HG03354 (cell line): ENCODE measurements at regions not wholly inside any gene's neighbourhood (a gene's known extent, or its start where the extent isn't known, plus 50 kb on each side); places are given as distances from the start of the nearest gene placed in this dataset.

Experiments used
- ATAC-seq: cut with Tn5 transposase; IDR thresholded peaks from one replicate; pipeline ENCODE4 v1.9.1; 2021; ENCODE audit warnings: mild to moderate bottlenecking; ENCODE audit not compliant: unreplicated experiment, poor library complexity, severe bottlenecking

DNA sequence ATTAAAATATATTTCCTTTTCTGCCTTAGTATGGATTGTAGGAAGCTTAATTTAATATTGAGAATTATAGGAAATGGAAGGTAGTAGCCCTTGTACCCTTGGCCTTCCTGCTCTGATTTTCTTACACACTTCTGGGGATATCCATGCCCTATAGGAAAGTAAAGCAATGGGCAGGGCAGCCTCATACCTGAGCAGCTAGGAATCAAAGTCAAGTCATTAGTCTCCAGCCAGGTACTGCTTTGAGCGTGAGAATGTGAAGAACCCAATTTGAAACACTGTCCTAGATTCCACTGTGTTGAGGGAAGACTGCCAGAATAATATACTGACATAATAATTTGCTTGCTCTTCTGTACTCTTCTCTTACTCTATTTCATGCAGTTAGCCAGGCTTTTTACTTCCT is 51.0 kb upstream of the L3MBTL3 start:
- ATAC-seq: no peak

DNA sequence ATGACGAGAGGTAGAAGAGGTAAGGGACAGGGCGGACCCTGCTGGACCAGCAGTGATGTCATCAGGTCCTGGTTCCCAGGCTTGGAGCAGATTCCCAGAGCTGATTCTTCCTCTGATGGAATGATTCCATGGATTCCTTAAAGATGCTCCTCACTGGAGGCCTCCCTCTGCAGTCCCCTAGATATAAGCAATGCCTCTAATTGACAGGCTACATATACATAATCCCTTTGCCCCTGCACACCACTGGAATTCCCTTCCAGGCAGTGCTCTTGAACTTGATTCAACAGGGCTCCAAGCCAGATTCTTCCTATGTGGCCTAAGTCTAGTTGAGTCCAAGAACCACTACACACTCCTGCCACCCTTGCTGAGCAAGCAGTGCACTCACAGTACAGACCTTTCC is 52.3 kb upstream of the L3MBTL3 start:
- no peak for ATAC-seq

DNA sequence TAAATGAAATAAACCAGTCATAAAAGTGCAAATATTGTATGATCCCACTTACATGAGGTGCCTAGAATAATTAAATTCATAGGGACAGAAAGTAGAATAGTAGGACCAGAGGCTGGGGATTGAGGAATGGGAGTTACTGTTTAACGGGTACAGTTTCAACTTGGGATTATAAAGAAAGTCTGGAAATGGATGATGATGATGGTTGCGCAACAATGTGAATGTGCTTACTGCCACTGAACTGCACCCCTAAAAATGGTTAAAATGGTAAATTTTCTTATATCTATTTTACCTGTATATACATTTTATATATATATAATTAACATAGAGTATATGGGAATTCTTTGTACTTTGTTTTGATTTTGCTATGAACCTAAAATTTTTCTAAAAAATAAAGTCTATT is 53.3 kb upstream of the L3MBTL3 start:
- no peak for ATAC-seq

GRCh38 chr6:129959358-129959930 is 58.9 kb upstream of the L3MBTL3 start:
- no peak for ATAC-seq

DNA sequence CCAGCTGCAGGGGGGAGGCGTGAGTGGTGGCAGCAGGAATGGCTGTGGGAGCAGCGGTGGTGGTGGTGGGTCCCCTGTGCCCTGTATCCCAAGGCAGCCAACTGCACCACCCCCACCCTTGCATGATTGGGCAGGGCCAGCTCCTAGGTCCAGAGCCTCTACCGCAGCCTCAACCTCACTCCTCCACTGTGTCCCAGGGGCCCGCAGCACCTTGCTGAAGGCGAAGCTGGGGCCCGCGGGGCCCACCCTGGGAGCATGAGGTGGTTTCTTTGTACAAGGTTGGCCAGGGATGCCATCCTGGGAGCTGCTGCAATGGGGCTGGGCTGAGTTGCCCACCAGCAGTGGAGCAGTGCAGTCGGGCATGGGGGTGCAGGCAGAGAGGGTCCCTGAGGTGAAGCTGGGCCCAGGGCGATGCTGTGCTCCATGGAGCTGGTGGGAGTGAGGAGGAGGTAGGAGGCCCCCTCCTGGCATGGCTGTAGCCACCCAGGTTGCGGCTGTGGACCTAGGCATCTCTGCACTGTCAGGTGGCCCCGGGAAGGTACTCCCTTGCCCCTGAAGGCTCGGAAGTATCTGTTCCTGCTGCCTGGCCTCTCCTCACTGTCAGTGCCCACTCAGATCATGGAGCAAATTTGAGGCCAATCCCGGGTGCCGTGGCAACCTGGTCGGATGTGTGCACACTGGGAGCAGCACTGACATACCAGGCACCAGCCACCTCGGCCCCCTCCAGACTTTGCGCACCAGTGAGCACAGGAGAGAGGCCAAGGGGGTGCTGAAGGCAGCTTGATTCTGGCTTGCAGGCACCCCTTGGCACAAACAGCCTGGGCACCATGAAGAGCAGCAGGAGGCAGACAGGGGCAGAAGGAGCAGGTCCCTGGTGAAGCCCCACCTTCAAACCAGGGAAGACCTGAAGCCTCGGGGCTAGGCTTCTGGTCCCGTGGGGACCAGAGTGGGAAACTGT is 60.2 kb upstream of the L3MBTL3 start:
- ATAC-seq: no peak

- ATAC-seq: no peak
These were observed 62.8 kb upstream of the L3MBTL3 start for GRCh38 chr6:129955584-129955983.

GRCh38 chr6:129954749-129955431 is 63.5 kb upstream of the L3MBTL3 start:
- ATAC-seq: no peak

DNA sequence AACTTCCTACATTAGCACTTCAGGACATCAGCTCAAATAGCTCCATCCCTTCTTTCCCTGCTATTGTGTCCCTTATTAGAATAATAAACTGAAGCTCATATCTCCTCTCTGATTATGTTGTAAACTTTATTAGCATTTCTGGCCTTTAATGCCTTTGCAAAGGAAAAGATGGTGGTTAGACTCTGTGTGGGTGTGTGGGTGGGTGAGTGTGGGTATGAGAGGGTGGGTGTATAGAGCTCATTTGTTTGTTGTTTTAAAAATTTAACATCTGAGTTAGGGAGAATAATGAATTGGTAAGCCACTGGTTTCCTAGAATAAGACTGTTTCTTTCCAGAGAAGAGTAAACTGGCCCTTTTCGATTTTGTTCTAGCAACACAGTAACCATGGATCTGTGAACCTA is 70.6 kb upstream of the L3MBTL3 start:
- ATAC-seq: no peak

GRCh38 chr6:129946439-129947140 is 71.8 kb upstream of the L3MBTL3 start:
- ATAC-seq: no peak

DNA sequence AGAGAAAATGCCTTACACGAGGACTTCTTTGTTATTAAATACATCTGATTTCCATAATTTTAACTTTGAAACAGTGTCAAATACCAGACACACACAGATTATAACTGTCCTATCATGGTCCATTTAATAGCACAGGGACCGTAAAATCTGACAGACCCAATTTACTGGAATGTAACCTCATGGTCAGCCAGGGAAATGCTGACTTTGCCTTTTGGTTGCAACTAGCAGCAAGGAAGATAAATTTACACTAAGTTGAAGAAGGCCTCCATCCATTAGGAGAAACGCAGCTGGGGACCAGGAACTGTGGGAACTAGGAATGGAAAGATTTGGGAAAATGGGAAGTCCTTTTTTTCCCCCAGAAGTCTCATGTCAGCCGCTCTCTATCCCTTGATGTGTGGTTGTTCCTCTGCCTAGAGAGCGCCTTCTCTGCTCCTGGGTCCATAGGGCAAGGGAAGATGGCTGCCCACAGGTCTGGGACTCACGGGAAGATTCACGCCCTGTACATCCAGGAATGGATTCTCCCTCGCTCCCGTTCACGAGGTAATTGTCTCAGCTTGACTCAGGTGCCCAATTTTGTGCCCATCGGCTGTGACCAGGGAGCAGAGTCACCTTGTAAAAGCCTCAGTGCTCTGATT is 74.6 kb upstream of the L3MBTL3 start:
- ATAC-seq: no peak

GRCh38 chr6:129940454-129941195 is 77.8 kb upstream of the L3MBTL3 start:
- ATAC-seq: no peak

DNA sequence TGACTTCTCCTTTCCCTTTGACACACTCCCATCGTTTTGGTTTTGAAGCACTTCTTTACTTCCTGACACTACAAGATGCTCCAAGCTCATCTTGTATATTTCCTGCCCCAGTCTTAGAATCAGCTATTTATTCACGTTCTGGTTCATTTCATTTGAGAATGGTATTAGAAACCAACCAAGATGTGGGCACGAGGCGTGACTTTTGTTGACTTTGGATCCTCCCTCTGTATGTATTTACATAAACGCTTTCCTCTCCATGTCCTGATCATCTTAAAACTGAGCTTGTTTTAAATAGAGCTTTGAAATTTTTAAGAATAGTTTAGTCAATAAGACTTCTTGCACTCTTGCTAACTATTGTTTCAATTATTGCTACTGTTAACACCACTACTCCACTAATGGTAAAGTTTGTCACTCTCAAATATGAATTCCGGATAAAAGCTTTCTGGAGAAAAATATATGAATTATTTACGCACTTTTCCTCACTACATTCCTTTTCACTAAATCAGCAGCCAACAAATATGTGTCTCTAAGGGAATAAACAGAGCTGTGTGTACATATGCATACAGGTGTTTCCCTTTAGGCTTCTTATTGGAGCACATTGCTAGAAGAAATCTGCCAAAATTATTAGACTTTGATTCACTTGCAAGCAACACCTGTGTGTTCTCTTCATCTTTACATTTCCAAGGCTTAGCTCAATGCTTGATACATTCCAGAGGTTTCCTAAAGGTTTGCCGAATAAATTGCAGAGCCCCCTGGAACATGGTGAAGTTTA is 77.3 kb upstream of the TMEM244 start:
- no peak for ATAC-seq

- peak; percentile 85 for ATAC-seq
These were observed 75.4 kb upstream of the TMEM244 start for GRCh38 chr6:129936329-129937165.

- ATAC-seq: no peak
These were observed 71.2 kb upstream of the TMEM244 start for GRCh38 chr6:129932321-129932720.

- ATAC-seq: no peak
These were observed 68.3 kb upstream of the TMEM244 start for GRCh38 chr6:129929433-129929832.

GRCh38 chr6:129923530-129924250 is 62.6 kb upstream of the TMEM244 start:
- ATAC-seq: no peak
